ENCODE measurements at regions not wholly inside any gene's neighbourhood (a gene's known extent, or its start where the extent isn't known, plus 50 kb on each side); places are given as distances from the start of the nearest gene placed in this dataset.
A peak's percentile ranks its signal among the peaks of the same experiment; 100 is the strongest.

DNA sequence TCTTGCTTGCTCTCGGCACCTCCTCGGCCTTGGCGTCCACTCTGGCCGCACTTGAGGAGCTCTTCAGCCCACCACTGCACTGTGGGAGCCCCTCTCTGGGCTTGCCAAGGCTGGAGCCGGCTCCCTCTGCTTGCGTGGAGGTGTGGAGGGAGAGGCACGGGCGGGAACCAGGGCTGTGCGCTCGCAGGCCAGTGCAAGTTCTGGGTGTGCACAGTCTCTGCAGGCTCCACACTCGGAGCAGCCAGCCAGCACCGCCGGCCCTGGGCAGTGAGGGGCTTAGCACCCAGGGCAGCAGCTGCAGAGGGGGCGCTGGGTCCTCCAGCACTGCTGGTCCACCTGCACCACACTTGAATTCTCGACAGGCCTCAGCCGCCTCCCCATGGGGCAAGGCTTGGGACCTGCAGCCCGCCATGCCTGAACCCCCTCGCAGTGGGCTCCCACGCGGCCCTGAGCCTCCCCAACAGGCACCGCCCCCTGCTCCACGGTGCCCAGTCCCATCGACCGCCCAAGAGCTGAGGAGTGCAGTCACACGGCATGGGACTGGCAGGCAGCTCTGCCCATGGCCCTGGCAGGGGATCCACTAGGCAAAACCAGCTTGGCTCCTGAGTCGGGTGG lies 411.2 kb upstream of the CHAC2 start:
- Histone ChIP-seq H2AK5ac (ENCODE audit: low read length) (no peak overlapping the region), H3K18ac (ENCODE audit: low read length) (no peak overlapping the region), H4K12ac (ENCODE audit: low read depth, low read length) (no peak overlapping the region), H4K91ac (ENCODE audit: low read depth, low read length) (no peak overlapping the region), H3K14ac (ENCODE audit: low read length) (no peak overlapping the region), H2BK12ac (ENCODE audit: low read length) (no peak overlapping the region), H3K23ac (ENCODE audit: low read length) (no peak overlapping the region), H3K4me3 (ENCODE audit: low read depth, low read length) (no peak overlapping the region), H3K79me1 (ENCODE audit: low read length) (no peaks in the 10 kb centered on the region), H3K27ac (ENCODE audit: low read depth, low read length) (no peak overlapping the region), H4K8ac (ENCODE audit: low read depth, low read length) (no peak overlapping the region), H3K4ac (ENCODE audit: low read depth, low read length) (no peak overlapping the region), H3K9ac (ENCODE audit: low read length) (no peak overlapping the region), H3K9me3 (ENCODE audit: insufficient read depth, low read depth, low read length) (peaks cover 6% of the 10 kb centered on the region), H2BK5ac (ENCODE audit: low read depth, low read length, poor library complexity) (no peak overlapping the region), H2BK120ac (ENCODE audit: insufficient read depth, low read length, poor library complexity) (no peak overlapping the region), H3K27me3 (ENCODE audit: insufficient read depth, low read length) (no peaks in the 10 kb centered on the region), H2AFZ (ENCODE audit: insufficient read depth, low read length, poor library complexity) (no peak overlapping the region), H3K4me1 (ENCODE audit: control insufficient read depth in 1 of 2, insufficient read depth in 2 of 2, low read length in 2 of 2) (peaks cover 0 to 4% of the 10 kb centered on the region in 2 experiments), H3K36me3 (ENCODE audit: control insufficient read depth in 1 of 2, insufficient read depth in 2 of 2, low read length in 2 of 2) (no peaks in the 10 kb centered on the region), H3K79me2 (ENCODE audit: control insufficient read depth, insufficient read depth, low read length, poor library complexity) (no peaks in the 10 kb centered on the region), H3K4me2 (ENCODE audit: low read length) (no peak overlapping the region)
- WGBS (ENCODE audit: extremely low coverage, insufficient coverage, insufficient read length): no CpG with 5 or more reads among the region's 26 CpGs
- no peak for DNase-seq

DNA sequence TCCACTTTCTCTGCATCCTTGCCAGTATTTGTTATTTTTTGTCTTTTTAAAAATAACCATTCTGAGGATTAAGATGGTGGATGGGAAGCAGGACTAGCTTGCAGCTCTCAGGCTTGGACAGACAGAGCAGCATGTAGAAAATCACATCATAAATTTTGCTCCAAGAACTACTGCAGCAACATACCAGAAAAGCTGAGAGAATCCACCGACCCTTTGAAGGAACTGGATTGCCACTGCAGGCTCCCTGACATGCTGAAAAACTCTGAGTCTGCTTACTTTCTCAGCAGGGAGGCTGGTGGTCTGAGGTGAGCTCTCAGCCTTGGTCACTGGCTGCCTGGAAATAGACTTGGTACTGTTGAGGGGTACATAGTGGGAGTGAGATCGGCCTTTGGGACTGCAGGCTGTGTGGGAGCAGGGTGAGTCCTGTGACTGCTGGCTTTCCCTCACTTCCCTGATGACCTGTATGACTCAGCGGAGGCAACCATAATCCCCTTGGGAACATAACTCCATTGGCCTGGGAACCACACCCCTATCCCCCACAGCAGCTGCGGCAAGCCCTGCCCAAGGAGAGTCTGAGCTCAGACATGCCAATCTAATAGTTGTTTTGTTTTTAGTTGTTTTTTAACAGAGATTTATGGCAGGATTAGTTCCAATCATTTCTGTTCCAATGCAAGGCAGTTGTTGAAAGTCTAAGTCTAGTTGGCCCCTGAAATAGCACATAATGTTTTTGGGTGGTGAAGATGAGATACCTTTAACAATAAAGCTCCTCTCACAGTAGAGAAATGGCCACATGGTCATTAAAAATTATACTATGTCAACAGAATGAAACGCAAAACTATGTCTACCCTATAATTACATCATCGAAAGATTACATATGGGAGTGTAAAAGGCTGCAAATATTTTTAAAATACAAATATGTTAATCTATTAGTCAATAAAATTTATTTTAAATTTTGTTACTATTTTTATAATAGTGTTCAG lies 414.2 kb upstream of the CHAC2 start:
- Histone ChIP-seq H3K9me3 (ENCODE audit: insufficient read depth, low read depth, low read length) (peaks cover 6% of the 10 kb centered on the region), H3K79me2 (ENCODE audit: control insufficient read depth, insufficient read depth, low read length, poor library complexity) (no peaks in the 10 kb centered on the region), H2AK5ac (ENCODE audit: low read length) (no peak overlapping the region), H2BK12ac (ENCODE audit: low read length) (no peak overlapping the region), H4K12ac (ENCODE audit: low read depth, low read length) (no peak overlapping the region), H3K4me2 (ENCODE audit: low read length) (no peak overlapping the region), H3K23ac (ENCODE audit: low read length) (no peak overlapping the region), H3K4ac (ENCODE audit: low read depth, low read length) (no peak overlapping the region), H3K27me3 (ENCODE audit: insufficient read depth, low read length) (no peaks in the 10 kb centered on the region), H3K79me1 (ENCODE audit: low read length) (no peaks in the 10 kb centered on the region), H3K36me3 (ENCODE audit: control insufficient read depth in 1 of 2, insufficient read depth in 2 of 2, low read length in 2 of 2) (no peaks in the 10 kb centered on the region), H3K4me3 (ENCODE audit: low read depth, low read length) (no peak overlapping the region), H3K9ac (ENCODE audit: low read length) (no peak overlapping the region), H4K91ac (ENCODE audit: low read depth, low read length) (no peak overlapping the region), H3K14ac (ENCODE audit: low read length) (no peak overlapping the region), H3K18ac (ENCODE audit: low read length) (no peak overlapping the region), H2AFZ (ENCODE audit: insufficient read depth, low read length, poor library complexity) (no peak overlapping the region), H2BK120ac (ENCODE audit: insufficient read depth, low read length, poor library complexity) (no peak overlapping the region), H2BK5ac (ENCODE audit: low read depth, low read length, poor library complexity) (no peak overlapping the region), H4K8ac (ENCODE audit: low read depth, low read length) (no peak overlapping the region), H3K4me1 (ENCODE audit: control insufficient read depth in 1 of 2, insufficient read depth in 2 of 2, low read length in 2 of 2) (peaks cover 0 to 4% of the 10 kb centered on the region in 2 experiments), H3K27ac (ENCODE audit: low read depth, low read length) (no peak overlapping the region)
- DNase-seq: no peak
- WGBS (ENCODE audit: extremely low coverage, insufficient coverage, insufficient read length): no CpG with 5 or more reads among the region's 6 CpGs

DNA sequence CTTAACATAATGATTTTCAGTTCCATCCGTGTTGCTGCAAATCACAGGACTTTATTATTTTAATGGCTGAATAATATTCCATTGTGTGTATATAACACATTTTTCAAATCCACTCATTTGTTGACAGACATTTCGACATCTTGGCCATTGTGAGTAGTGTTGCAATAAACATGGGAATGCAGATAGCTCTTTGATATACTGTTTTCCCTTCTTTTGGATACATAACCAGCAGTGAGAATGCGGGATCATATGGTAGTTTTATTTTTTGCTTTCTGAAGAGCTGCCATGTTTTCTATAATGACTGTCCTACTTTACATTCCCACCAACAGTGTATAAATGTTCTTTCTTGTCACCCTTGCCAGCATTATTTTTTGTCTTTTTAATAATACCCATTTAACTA lies 420.3 kb upstream of the CHAC2 start:
- Histone ChIP-seq H3K4me1 (ENCODE audit: control insufficient read depth in 1 of 2, insufficient read depth in 2 of 2, low read length in 2 of 2) (no peaks in the 10 kb centered on the region), H3K27ac (ENCODE audit: low read depth, low read length) (no peak overlapping the region)

DNA sequence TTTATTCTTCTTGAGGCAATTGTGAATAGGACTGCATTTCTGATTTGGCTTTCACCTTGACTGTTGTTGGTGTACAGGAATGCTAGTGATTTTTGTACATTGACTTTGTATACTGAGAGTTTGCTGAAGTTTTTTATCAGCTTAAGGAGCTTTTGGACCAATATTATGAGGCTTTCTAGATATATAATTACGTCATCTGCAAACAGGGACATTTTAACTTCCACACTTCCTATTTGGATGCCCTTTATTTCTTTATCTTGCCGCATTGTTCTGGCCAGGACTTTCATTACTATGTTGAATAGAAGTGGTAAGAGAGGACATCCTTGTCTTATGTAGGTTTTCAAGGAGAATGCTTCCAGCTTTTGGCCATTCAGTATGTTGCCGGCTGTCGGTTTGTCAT lies 425.4 kb upstream of the CHAC2 start:
- H3K4me2 ChIP-seq (ENCODE audit: low read length): no peak overlapping the region
- H2AK5ac ChIP-seq (ENCODE audit: low read length): no peak overlapping the region
- H3K36me3 ChIP-seq (ENCODE audit: control insufficient read depth in 1 of 2, insufficient read depth in 2 of 2, low read length in 2 of 2): no peaks in the 10 kb centered on the region
- no peak overlapping the region for H3K4me3 ChIP-seq (ENCODE audit: low read depth, low read length)
- H3K18ac ChIP-seq (ENCODE audit: low read length): no peak overlapping the region
- no peak overlapping the region for H2BK120ac ChIP-seq (ENCODE audit: insufficient read depth, low read length, poor library complexity)
- no peak overlapping the region for H4K91ac ChIP-seq (ENCODE audit: low read depth, low read length)
- H3K27ac ChIP-seq (ENCODE audit: low read depth, low read length): no peak overlapping the region
- H3K23ac ChIP-seq (ENCODE audit: low read length): no peak overlapping the region
- H2AFZ ChIP-seq (ENCODE audit: insufficient read depth, low read length, poor library complexity): no peak overlapping the region
- no peak overlapping the region for H2BK5ac ChIP-seq (ENCODE audit: low read depth, low read length, poor library complexity)
- H3K27me3 ChIP-seq (ENCODE audit: insufficient read depth, low read length): no peaks in the 10 kb centered on the region
- H4K12ac ChIP-seq (ENCODE audit: low read depth, low read length): no peak overlapping the region
- no peak overlapping the region for H3K9ac ChIP-seq (ENCODE audit: low read length)
- no peak overlapping the region for H2BK12ac ChIP-seq (ENCODE audit: low read length)
- H3K9me3 ChIP-seq (ENCODE audit: insufficient read depth, low read depth, low read length): no peaks in the 10 kb centered on the region
- H3K79me2 ChIP-seq (ENCODE audit: control insufficient read depth, insufficient read depth, low read length, poor library complexity): no peaks in the 10 kb centered on the region
- H3K4ac ChIP-seq (ENCODE audit: low read depth, low read length): no peak overlapping the region
- no peaks in the 10 kb centered on the region for H3K79me1 ChIP-seq (ENCODE audit: low read length)
- no peak overlapping the region for H4K8ac ChIP-seq (ENCODE audit: low read depth, low read length)
- DNase-seq: no peak
- no CpG with 5 or more reads among the region's 4 CpGs for WGBS (ENCODE audit: extremely low coverage, insufficient coverage, insufficient read length)
- H3K14ac ChIP-seq (ENCODE audit: low read length): no peak overlapping the region
- H3K4me1 ChIP-seq (ENCODE audit: control insufficient read depth in 1 of 2, insufficient read depth in 2 of 2, low read length in 2 of 2): no peaks in the 10 kb centered on the region

More for the DNA sequence above, 420.3 kb upstream of the CHAC2 start:
- Histone ChIP-seq H3K27me3 (ENCODE audit: insufficient read depth, low read length) (no peaks in the 10 kb centered on the region), H3K9ac (ENCODE audit: low read length) (no peak overlapping the region), H4K12ac (ENCODE audit: low read depth, low read length) (no peak overlapping the region), H3K36me3 (ENCODE audit: control insufficient read depth in 1 of 2, insufficient read depth in 2 of 2, low read length in 2 of 2) (no peaks in the 10 kb centered on the region), H3K79me1 (ENCODE audit: low read length) (no peaks in the 10 kb centered on the region), H2AK5ac (ENCODE audit: low read length) (no peak overlapping the region), H4K91ac (ENCODE audit: low read depth, low read length) (no peak overlapping the region), H2BK5ac (ENCODE audit: low read depth, low read length, poor library complexity) (no peak overlapping the region), H2BK120ac (ENCODE audit: insufficient read depth, low read length, poor library complexity) (no peak overlapping the region), H3K4ac (ENCODE audit: low read depth, low read length) (no peak overlapping the region), H3K14ac (ENCODE audit: low read length) (no peak overlapping the region), H4K8ac (ENCODE audit: low read depth, low read length) (no peak overlapping the region), H2AFZ (ENCODE audit: insufficient read depth, low read length, poor library complexity) (no peak overlapping the region), H3K4me3 (ENCODE audit: low read depth, low read length) (no peak overlapping the region), H3K9me3 (ENCODE audit: insufficient read depth, low read depth, low read length) (no peaks in the 10 kb centered on the region), H3K4me2 (ENCODE audit: low read length) (no peak overlapping the region), H3K23ac (ENCODE audit: low read length) (no peak overlapping the region), H3K79me2 (ENCODE audit: control insufficient read depth, insufficient read depth, low read length, poor library complexity) (no peaks in the 10 kb centered on the region), H2BK12ac (ENCODE audit: low read length) (no peak overlapping the region), H3K18ac (ENCODE audit: low read length) (no peak overlapping the region)
- DNase-seq: peak; percentile 1 to 31
- WGBS (ENCODE audit: extremely low coverage, insufficient coverage, insufficient read length): no CpG with 5 or more reads among the region's 3 CpGs

All from trophoblast cell (in vitro differentiated cells and primary cell).